ENCODE measurements at regions not wholly inside any gene's neighbourhood (a gene's known extent, or its start where the extent isn't known, plus 50 kb on each side); places are given as distances from the start of the nearest gene placed in this dataset.

DNA sequence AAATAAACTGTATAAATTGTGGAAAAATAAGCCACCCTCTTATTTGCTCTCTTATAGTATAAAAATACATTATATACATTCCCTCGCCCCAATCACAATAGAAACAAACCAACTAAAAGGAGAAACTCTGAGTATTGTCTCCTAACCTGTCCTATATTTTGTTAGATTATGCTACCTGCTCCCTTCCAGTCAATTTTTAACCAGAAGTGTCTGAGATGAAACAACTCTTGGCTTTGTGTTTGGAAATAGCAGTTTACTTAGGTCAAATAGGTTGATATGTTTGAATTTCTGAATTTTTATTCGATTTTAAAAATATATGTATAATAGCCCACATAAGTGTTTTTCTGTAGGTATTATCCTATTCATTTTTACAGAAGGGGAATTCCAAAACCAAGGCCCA, 475.0 kb upstream of the ZNF462 start:
- Histone ChIP-seq H3K23me2 (ENCODE audit: insufficient read length, low read depth, low read length, poor library complexity, severe bottlenecking) (no peaks in the 10 kb centered on the region), H3K79me1 (ENCODE audit: insufficient read depth, low read depth, low read length, poor library complexity, severe bottlenecking) (no peaks in the 10 kb centered on the region), H2BK5ac (ENCODE audit: insufficient read length, low read length) (no peak overlapping the region), H2AFZ (ENCODE audit: low read length) (no peak overlapping the region), H3K4me2 (ENCODE audit: insufficient read depth, insufficient read length, low read length) (no peak overlapping the region), H3K23ac (ENCODE audit: insufficient read length, low read depth, low read length) (no peak overlapping the region), H3K56ac (ENCODE audit: insufficient read length, low read depth, low read length) (no peak overlapping the region), H2BK15ac (ENCODE audit: low read depth, low read length) (no peak overlapping the region), H3K27ac (ENCODE audit: insufficient read length, low read depth, low read length) (no peak overlapping the region), H2AK5ac (ENCODE audit: insufficient read length, low read length) (no peak overlapping the region), H3K14ac (ENCODE audit: insufficient read depth, low read length) (no peak overlapping the region), H3K4ac (ENCODE audit: low read depth, low read length) (no peak overlapping the region), H4K91ac (ENCODE audit: insufficient read length, low read depth, low read length) (no peak overlapping the region), H4K20me1 (ENCODE audit: control insufficient read depth, insufficient read depth, insufficient read length) (no peaks in the 10 kb centered on the region), H4K5ac (ENCODE audit: insufficient read length, low read depth, low read length) (no peak overlapping the region), H3K9me3 (ENCODE audit: control insufficient read depth, low read depth, low read length) (no peaks in the 10 kb centered on the region), H3K18ac (ENCODE audit: insufficient read length, low read depth, low read length) (no peak overlapping the region), H4K8ac (replicated peaks; ENCODE audit: insufficient read length, low read depth, low read length) (no peak overlapping the region), H3K27me3 (ENCODE audit: insufficient read depth, low read length) (no peaks in the 10 kb centered on the region), H3K4me1 (ENCODE audit: insufficient read depth, low read length) (no peaks in the 10 kb centered on the region), H2BK20ac (ENCODE audit: low read depth, low read length, poor library complexity, severe bottlenecking) (no peak overlapping the region), H3T11ph (ENCODE audit: low read length) (no peak overlapping the region), H2BK12ac (ENCODE audit: insufficient read length, low read depth, low read length) (no peak overlapping the region), H3K79me2 (ENCODE audit: insufficient read depth, low read length) (no peaks in the 10 kb centered on the region), H2BK120ac (ENCODE audit: low read depth, low read length, poor library complexity, severe bottlenecking) (no peak overlapping the region), H3K9ac (ENCODE audit: extremely low read depth, insufficient read length, low read length) (no peak overlapping the region)
- H3K27me3 Mint-ChIP-seq (ENCODE audit: low read depth), result no peaks in the 10 kb centered on the region
- H3K27ac Mint-ChIP-seq, result no peak overlapping the region
- no CpG with 5 or more reads among the region's 2 CpGs for WGBS (ENCODE audit: extremely low coverage, insufficient read length, low lambda C conversion rate)
- no peaks in the 10 kb centered on the region for H3K9me3 Mint-ChIP-seq
- H3K4me3 Mint-ChIP-seq, result no peak overlapping the region
- DNase-seq, result no peak
- TF ChIP-seq, protein P1, sequence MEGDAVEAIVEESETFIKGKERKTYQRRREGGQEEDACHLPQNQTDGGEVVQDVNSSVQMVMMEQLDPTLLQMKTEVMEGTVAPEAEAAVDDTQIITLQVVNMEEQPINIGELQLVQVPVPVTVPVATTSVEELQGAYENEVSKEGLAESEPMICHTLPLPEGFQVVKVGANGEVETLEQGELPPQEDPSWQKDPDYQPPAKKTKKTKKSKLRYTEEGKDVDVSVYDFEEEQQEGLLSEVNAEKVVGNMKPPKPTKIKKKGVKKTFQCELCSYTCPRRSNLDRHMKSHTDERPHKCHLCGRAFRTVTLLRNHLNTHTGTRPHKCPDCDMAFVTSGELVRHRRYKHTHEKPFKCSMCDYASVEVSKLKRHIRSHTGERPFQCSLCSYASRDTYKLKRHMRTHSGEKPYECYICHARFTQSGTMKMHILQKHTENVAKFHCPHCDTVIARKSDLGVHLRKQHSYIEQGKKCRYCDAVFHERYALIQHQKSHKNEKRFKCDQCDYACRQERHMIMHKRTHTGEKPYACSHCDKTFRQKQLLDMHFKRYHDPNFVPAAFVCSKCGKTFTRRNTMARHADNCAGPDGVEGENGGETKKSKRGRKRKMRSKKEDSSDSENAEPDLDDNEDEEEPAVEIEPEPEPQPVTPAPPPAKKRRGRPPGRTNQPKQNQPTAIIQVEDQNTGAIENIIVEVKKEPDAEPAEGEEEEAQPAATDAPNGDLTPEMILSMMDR (conservative IDR thresholded peaks at IDR 0.05), result no peak
- no peaks in the 10 kb centered on the region for H3K4me1 Mint-ChIP-seq
- H3K36me3 Mint-ChIP-seq (ENCODE audit: insufficient read depth in 1 of 3, low read depth in 3 of 3), result no peaks in the 10 kb centered on the region

All from H9 (cell line).